ENCODE measurements at regions not wholly inside any gene's neighbourhood (a gene's known extent, or its start where the extent isn't known, plus 50 kb on each side); places are given as distances from the start of the nearest gene placed in this dataset.

- intact Hi-C loops (cut with DNase I) = no loop called here
- H3K27ac ChIP-seq = no peak overlapping the region
- TF ChIP-seq CTCF (IDR thresholded peaks at IDR 0.05) = no peak
- TF ChIP-seq POLR2AphosphoS5 (IDR thresholded peaks at IDR 0.05) = no peak
- no peak for TF ChIP-seq POLR2A (IDR thresholded peaks at IDR 0.05)
- TF ChIP-seq EP300 (IDR thresholded peaks at IDR 0.05) = no peak
- 80 to 89% methylated on average over 1 of the region's 1 CpG for WGBS, 2 donors
- no peaks in the 10 kb centered on the region for H3K4me1 ChIP-seq
- no peaks in the 10 kb centered on the region for H3K9me3 ChIP-seq
- H3K4me3 ChIP-seq = no peak overlapping the region
- no peaks in the 10 kb centered on the region for H3K27me3 ChIP-seq
- H3K36me3 ChIP-seq = no peaks in the 10 kb centered on the region
- no peak for DNase-seq
These were observed 814.8 kb downstream of the KCNJ3 start for GRCh38 chr2:155513248-155513647.

GRCh38 chr2:155502766-155503165 is 804.3 kb downstream of the KCNJ3 start:
- Histone ChIP-seq H3K36me3 (no peaks in the 10 kb centered on the region), H3K27ac (no peak overlapping the region), H3K4me1 (no peaks in the 10 kb centered on the region), H3K4me3 (no peak overlapping the region), H3K27me3 (no peaks in the 10 kb centered on the region), H3K9me3 (no peaks in the 10 kb centered on the region)
- no peak for DNase-seq
- TF ChIP-seq POLR2AphosphoS5 (IDR thresholded peaks at IDR 0.05) (no peak), EP300 (IDR thresholded peaks at IDR 0.05) (no peak), POLR2A (IDR thresholded peaks at IDR 0.05) (no peak), CTCF (IDR thresholded peaks at IDR 0.05) (no peak)
- intact Hi-C loops (cut with DNase I) = no loop called here
- 11 to 53% methylated on average over 2 of the region's 2 CpGs for WGBS, 2 donors

GRCh38 chr2:155498106-155498505 is 799.6 kb downstream of the KCNJ3 start:
- no peaks in the 10 kb centered on the region for H3K4me1 ChIP-seq
- H3K9me3 ChIP-seq = no peaks in the 10 kb centered on the region
- no peaks in the 10 kb centered on the region for H3K27me3 ChIP-seq
- intact Hi-C loops (cut with DNase I) = no loop called here
- DNase-seq = no peak
- no peaks in the 10 kb centered on the region for H3K36me3 ChIP-seq
- no peak for TF ChIP-seq POLR2AphosphoS5 (IDR thresholded peaks at IDR 0.05)
- no peak for TF ChIP-seq POLR2A (IDR thresholded peaks at IDR 0.05)
- TF ChIP-seq EP300 (IDR thresholded peaks at IDR 0.05) = no peak
- no peak for TF ChIP-seq CTCF (IDR thresholded peaks at IDR 0.05)
- H3K4me3 ChIP-seq = no peak overlapping the region
- H3K27ac ChIP-seq = no peak overlapping the region
- WGBS, 2 donors = 81 to 87% methylated on average over 1 of the region's 1 CpG

GRCh38 chr2:155494744-155495143 is 796.2 kb downstream of the KCNJ3 start:
- H3K27me3 ChIP-seq = no peaks in the 10 kb centered on the region
- intact Hi-C loops (cut with DNase I) = no loop called here
- DNase-seq = no peak
- H3K4me1 ChIP-seq = no peaks in the 10 kb centered on the region
- H3K27ac ChIP-seq = no peak overlapping the region
- H3K36me3 ChIP-seq = no peaks in the 10 kb centered on the region
- H3K4me3 ChIP-seq = no peak overlapping the region
- TF ChIP-seq EP300 (IDR thresholded peaks at IDR 0.05) (no peak), POLR2AphosphoS5 (IDR thresholded peaks at IDR 0.05) (no peak), CTCF (IDR thresholded peaks at IDR 0.05) (no peak)
- H3K9me3 ChIP-seq = no peaks in the 10 kb centered on the region
- 60 to 61% methylated on average over 3 of the region's 3 CpGs for WGBS, 2 donors

GRCh38 chr2:155485141-155485842 is 786.8 kb downstream of the KCNJ3 start:
- Histone ChIP-seq H3K4me3 (no peak overlapping the region), H3K36me3 (no peaks in the 10 kb centered on the region), H3K4me1 (no peaks in the 10 kb centered on the region), H3K27me3 (no peaks in the 10 kb centered on the region), H3K27ac (no peak overlapping the region), H3K9me3 (no peaks in the 10 kb centered on the region)
- no peak for DNase-seq
- TF ChIP-seq POLR2AphosphoS5 (IDR thresholded peaks at IDR 0.05) (no peak), CTCF (IDR thresholded peaks at IDR 0.05) (no peak), EP300 (IDR thresholded peaks at IDR 0.05) (no peak), POLR2A (IDR thresholded peaks at IDR 0.05) (no peak)
- 71 to 77% methylated on average over 3 of the region's 3 CpGs for whole genome bisulfite sequencing, 2 donors
- intact Hi-C loops (cut with DNase I) = no loop called here

All from sigmoid colon (tissue), 6 donors.